ENCODE measurements at regions not wholly inside any gene's neighbourhood (a gene's known extent, or its start where the extent isn't known, plus 50 kb on each side); places are given as distances from the start of the nearest gene placed in this dataset.

DNA sequence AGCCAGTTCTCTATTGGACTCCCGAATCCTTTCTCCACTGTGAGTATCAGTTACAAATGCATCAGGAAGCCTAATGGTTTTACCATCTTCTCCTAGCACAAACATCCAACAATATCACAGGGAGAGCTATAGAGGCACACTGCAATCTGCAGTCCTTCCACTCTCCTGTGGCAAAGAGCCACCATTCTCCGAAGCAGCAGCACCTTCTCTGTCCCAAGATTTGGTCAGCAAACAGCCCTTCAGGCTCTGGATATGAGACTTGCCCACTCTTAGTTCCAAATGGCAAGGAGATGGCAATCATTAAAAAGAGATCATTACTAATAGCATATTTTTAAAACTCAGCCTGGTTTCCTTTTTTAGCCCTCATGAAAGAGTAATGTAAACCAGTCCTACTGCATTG lies 223.4 kb downstream of the HS3ST3A1 start:
- no peaks in the 10 kb centered on the region for H3K4me1 Mint-ChIP-seq
- Histone ChIP-seq H3K79me2 (replicated peaks; ENCODE audit: insufficient read depth) (no peaks in the 10 kb centered on the region), H3K27me3 (ENCODE audit: insufficient read depth) (no peaks in the 10 kb centered on the region), H3K9me2 (ENCODE audit: insufficient read depth) (peaks cover 17% of the 10 kb centered on the region; the same call in 1 of the 2 replicates), H3K36me3 (ENCODE audit: insufficient read depth) (no peaks in the 10 kb centered on the region), H3K27ac (ENCODE audit: low read depth) (no peak overlapping the region), H3K4me3 (no peak overlapping the region), H3F3A (replicated peaks; ENCODE audit: low read depth) (no peaks in the 10 kb centered on the region), H2AFZ (0 out of 2 replicates have a peak overlapping the region, but pooled peaks have one; percentile 23), H3K4me1 (ENCODE audit: insufficient read depth) (no peaks in the 10 kb centered on the region), H3K4me2 (no peak overlapping the region), H4K20me1 (replicated peaks; ENCODE audit: insufficient read depth) (no peaks in the 10 kb centered on the region)
- ATAC-seq (no peak), DNase-seq (ENCODE audit: low spot score) (no peak)
- H3K36me3 Mint-ChIP-seq (ENCODE audit: low read depth) = no peaks in the 10 kb centered on the region
- TF ChIP-seq EZH2phosphoT487 (IDR thresholded peaks at IDR 0.05; ENCODE audit: unreplicated experiment) (no peak), REST (IDR thresholded peaks at IDR 0.05; ENCODE audit: unreplicated experiment) (no peak), POLR2AphosphoS5 (IDR thresholded peaks at IDR 0.05; ENCODE audit: low read depth) (no peak), JUNB (IDR thresholded peaks at IDR 0.05; ENCODE audit: unreplicated experiment) (no peak), ZNF331 (CRISPR knock-in tag; IDR thresholded peaks at IDR 0.05; ENCODE audit: low read depth) (no peak), STAT1 (IDR thresholded peaks at IDR 0.05; ENCODE audit: unreplicated experiment) (no peak), NANOG (IDR thresholded peaks at IDR 0.05; ENCODE audit: borderline replicate concordance) (no peak), ETS1 (IDR thresholded peaks at IDR 0.05) (no peak), EZH2 (IDR thresholded peaks at IDR 0.05; ENCODE audit: low read depth, unreplicated experiment) (no peak), CREB1 (CRISPR knock-in tag; IDR thresholded peaks at IDR 0.05; ENCODE audit: low read depth) (no peak), ZNF114 (CRISPR knock-in tag; IDR thresholded peaks at IDR 0.05) (no peak)
- TF ChIP-seq, protein P1, sequence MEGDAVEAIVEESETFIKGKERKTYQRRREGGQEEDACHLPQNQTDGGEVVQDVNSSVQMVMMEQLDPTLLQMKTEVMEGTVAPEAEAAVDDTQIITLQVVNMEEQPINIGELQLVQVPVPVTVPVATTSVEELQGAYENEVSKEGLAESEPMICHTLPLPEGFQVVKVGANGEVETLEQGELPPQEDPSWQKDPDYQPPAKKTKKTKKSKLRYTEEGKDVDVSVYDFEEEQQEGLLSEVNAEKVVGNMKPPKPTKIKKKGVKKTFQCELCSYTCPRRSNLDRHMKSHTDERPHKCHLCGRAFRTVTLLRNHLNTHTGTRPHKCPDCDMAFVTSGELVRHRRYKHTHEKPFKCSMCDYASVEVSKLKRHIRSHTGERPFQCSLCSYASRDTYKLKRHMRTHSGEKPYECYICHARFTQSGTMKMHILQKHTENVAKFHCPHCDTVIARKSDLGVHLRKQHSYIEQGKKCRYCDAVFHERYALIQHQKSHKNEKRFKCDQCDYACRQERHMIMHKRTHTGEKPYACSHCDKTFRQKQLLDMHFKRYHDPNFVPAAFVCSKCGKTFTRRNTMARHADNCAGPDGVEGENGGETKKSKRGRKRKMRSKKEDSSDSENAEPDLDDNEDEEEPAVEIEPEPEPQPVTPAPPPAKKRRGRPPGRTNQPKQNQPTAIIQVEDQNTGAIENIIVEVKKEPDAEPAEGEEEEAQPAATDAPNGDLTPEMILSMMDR (conservative IDR thresholded peaks at IDR 0.05; ENCODE audit: low read depth in 2 of 2) = no peak
- TF ChIP-seq, protein P2, sequence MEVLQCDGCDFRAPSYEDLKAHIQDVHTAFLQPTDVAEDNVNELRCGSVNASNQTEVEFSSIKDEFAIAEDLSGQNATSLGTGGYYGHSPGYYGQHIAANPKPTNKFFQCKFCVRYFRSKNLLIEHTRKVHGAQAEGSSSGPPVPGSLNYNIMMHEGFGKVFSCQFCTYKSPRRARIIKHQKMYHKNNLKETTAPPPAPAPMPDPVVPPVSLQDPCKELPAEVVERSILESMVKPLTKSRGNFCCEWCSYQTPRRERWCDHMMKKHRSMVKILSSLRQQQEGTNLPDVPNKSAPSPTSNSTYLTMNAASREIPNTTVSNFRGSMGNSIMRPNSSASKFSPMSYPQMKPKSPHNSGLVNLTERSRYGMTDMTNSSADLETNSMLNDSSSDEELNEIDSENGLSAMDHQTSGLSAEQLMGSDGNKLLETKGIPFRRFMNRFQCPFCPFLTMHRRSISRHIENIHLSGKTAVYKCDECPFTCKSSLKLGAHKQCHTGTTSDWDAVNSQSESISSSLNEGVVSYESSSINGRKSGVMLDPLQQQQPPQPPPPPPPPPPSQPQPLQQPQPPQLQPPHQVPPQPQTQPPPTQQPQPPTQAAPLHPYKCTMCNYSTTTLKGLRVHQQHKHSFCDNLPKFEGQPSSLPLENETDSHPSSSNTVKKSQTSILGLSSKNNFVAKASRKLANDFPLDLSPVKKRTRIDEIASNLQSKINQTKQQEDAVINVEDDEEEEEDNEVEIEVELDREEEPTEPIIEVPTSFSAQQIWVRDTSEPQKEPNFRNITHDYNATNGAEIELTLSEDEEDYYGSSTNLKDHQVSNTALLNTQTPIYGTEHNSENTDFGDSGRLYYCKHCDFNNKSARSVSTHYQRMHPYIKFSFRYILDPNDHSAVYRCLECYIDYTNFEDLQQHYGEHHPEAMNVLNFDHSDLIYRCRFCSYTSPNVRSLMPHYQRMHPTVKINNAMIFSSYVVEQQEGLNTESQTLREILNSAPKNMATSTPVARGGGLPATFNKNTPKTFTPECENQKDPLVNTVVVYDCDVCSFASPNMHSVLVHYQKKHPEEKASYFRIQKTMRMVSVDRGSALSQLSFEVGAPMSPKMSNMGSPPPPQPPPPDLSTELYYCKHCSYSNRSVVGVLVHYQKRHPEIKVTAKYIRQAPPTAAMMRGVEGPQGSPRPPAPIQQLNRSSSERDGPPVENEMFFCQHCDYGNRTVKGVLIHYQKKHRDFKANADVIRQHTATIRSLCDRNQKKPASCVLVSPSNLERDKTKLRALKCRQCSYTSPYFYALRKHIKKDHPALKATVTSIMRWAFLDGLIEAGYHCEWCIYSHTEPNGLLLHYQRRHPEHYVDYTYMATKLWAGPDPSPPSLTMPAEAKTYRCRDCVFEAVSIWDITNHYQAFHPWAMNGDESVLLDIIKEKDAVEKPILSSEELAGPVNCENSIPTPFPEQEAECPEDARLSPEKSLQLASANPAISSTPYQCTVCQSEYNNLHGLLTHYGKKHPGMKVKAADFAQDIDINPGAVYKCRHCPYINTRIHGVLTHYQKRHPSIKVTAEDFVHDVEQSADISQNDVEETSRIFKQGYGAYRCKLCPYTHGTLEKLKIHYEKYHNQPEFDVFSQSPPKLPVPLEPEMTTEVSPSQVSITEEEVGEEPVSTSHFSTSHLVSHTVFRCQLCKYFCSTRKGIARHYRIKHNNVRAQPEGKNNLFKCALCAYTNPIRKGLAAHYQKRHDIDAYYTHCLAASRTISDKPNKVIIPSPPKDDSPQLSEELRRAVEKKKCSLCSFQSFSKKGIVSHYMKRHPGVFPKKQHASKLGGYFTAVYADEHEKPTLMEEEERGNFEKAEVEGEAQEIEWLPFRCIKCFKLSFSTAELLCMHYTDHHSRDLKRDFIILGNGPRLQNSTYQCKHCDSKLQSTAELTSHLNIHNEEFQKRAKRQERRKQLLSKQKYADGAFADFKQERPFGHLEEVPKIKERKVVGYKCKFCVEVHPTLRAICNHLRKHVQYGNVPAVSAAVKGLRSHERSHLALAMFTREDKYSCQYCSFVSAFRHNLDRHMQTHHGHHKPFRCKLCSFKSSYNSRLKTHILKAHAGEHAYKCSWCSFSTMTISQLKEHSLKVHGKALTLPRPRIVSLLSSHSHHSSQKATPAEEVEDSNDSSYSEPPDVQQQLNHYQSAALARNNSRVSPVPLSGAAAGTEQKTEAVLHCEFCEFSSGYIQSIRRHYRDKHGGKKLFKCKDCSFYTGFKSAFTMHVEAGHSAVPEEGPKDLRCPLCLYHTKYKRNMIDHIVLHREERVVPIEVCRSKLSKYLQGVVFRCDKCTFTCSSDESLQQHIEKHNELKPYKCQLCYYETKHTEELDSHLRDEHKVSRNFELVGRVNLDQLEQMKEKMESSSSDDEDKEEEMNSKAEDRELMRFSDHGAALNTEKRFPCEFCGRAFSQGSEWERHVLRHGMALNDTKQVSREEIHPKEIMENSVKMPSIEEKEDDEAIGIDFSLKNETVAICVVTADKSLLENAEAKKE (CRISPR knock-in tag; IDR thresholded peaks at IDR 0.05) = no peak
- H3K4me3 Mint-ChIP-seq = no peak overlapping the region
- H3K27me3 Mint-ChIP-seq (ENCODE audit: insufficient read depth, low read depth, poor library complexity) = peaks cover 3% of the 10 kb centered on the region
- H3K9me3 Mint-ChIP-seq = no peaks in the 10 kb centered on the region; the same call in 2 of the 3 replicates
- H3K27ac Mint-ChIP-seq = no peak overlapping the region
